DMS53 treated with DMSO at 0.1 percent for 48 hours (cell line): ENCODE measurements at regions not wholly inside any gene's neighbourhood (a gene's known extent, or its start where the extent isn't known, plus 50 kb on each side); places are given as distances from the start of the nearest gene placed in this dataset.

ENCODE experiments used
- DNase-seq: peaks from one replicate; lab custom pipeline; 2025; ENCODE audit not compliant: unreplicated experiment; lab: John Stamatoyannopoulos, UW

- DNase-seq = no peak
These were observed 568.7 kb downstream of the GALR1 start for GRCh38 chr18:77818328-77818727.

- no peak for DNase-seq
These were observed 570.8 kb downstream of the GALR1 start for GRCh38 chr18:77820472-77820871.

- no peak for DNase-seq
These were observed 572.2 kb downstream of the GALR1 start for GRCh38 chr18:77821892-77822291.

GRCh38 chr18:77822632-77823031, 573.0 kb downstream of the GALR1 start:
- no peak for DNase-seq

- no peak for DNase-seq
These were observed 584.2 kb downstream of the GALR1 start for GRCh38 chr18:77833807-77834206.

GRCh38 chr18:77851802-77852201, 602.2 kb downstream of the GALR1 start:
- no peak for DNase-seq

GRCh38 chr18:77853859-77854258, 604.2 kb downstream of the GALR1 start:
- DNase-seq = no peak

- no peak for DNase-seq
These were observed 608.3 kb downstream of the GALR1 start for GRCh38 chr18:77857678-77858655.

GRCh38 chr18:77859634-77860033, 610.0 kb downstream of the GALR1 start:
- DNase-seq = no peak

GRCh38 chr18:77862066-77862757, 612.6 kb downstream of the GALR1 start:
- no peak for DNase-seq

GRCh38 chr18:77865853-77866252, 616.2 kb downstream of the GALR1 start:
- no peak for DNase-seq

- DNase-seq = no peak
These were observed 616.7 kb downstream of the GALR1 start for GRCh38 chr18:77866351-77866750.

- DNase-seq = no peak
These were observed 620.6 kb downstream of the GALR1 start for GRCh38 chr18:77870199-77870598.

- DNase-seq = no peak
These were observed 621.2 kb downstream of the GALR1 start for GRCh38 chr18:77870894-77871293.

GRCh38 chr18:77872166-77872565, 622.5 kb downstream of the GALR1 start:
- DNase-seq = no peak

GRCh38 chr18:77876319-77876865, 626.7 kb downstream of the GALR1 start:
- no peak for DNase-seq

- no peak for DNase-seq
These were observed 630.2 kb downstream of the GALR1 start for GRCh38 chr18:77879829-77880228.

GRCh38 chr18:77884454-77884853, 634.8 kb downstream of the GALR1 start:
- DNase-seq = no peak

- DNase-seq = no peak
These were observed 644.4 kb downstream of the GALR1 start for GRCh38 chr18:77894060-77894459.

GRCh38 chr18:77895250-77895649, 645.6 kb downstream of the GALR1 start:
- no peak for DNase-seq

- DNase-seq = no peak
These were observed 647.1 kb downstream of the GALR1 start for GRCh38 chr18:77896586-77897252.
